CD4-positive, alpha-beta T cell treated with Interleukin-6 for 4 hours (primary cell): ENCODE measurements at regions not wholly inside any gene's neighbourhood (a gene's known extent, or its start where the extent isn't known, plus 50 kb on each side); places are given as distances from the start of the nearest gene placed in this dataset.
A peak's percentile ranks its signal among the peaks of the same experiment; 100 is the strongest.
"Not testable (repeated sequence)": the region's sequence is repeated elsewhere in the genome, so short reads cannot be mapped to it uniquely, and the experiment has no call there.

Experiments
- DNase-seq: peaks from one replicate; pipeline ENCODE4 v3.0.0-alpha.2; 2020; ENCODE audit warnings: mixed read lengths

DNA sequence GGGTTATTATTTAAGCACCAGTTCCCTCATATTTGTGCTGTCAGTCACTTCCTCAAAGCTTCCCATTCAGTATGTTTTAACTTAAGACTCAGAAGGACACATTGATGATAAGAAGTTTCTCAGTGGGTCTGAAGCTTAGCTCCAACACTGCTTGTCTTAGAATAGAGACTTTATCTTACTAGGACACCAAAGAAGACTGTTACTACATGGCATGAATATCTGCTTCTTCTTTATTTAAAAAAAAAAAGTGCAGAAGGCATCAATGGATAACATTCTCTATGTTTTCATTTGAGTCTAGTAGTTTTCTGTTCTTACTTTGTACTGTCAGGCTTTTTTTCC, 404.2 kb downstream of the DAD1 start:
- DNase-seq, result no peak

DNA sequence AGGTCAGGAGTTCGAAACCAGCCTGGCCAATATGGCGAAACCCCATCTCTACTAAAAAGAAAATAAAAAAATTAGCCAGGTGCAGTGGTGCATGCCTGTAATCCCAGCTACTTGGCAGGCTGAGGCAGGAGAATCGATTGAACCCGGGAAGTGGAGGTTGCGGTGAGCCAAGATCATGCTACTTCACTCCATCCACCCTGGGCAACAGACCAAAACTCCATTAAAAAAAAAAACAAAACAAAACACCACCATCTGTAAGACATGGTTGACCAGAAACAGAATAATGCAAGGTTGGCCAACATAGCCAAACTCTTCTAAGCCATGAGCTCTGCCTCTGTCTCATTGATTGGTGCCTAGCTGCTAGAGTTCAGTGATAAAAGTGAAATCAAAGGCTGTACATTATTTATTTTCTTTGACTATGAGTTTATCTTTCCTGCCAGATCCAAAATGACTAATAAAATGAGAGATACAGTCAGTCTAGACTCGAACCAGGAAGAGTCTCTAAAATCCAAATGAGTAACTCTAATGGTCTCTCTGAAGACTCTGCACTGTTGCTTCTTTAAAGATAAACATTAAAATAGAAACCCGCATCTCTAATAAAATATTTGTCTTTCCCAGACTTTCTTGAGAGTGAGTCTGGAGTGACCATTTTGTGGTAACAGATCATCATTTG, 404.7 kb downstream of the DAD1 start:
- DNase-seq, result no peak

DNA sequence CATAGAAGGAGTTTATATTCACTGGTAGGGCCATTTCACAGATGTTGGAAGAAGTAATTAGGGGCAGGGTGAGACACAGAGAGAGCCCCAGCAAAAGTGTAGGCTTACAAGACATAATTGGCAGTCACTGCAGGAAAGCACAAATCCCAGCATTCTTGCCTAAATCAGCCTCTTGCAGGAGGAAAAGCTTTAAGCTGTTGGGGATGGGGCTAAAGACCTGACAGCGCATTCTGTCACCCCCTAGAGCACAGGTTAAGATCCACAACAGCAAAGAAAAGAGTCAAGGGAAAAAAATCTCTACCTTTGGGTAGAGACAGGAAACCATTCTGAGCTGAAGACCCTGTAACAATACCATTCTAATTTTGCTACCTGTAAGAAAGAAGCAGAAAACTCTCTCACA, 409.0 kb downstream of the DAD1 start:
- no peak for DNase-seq

DNA sequence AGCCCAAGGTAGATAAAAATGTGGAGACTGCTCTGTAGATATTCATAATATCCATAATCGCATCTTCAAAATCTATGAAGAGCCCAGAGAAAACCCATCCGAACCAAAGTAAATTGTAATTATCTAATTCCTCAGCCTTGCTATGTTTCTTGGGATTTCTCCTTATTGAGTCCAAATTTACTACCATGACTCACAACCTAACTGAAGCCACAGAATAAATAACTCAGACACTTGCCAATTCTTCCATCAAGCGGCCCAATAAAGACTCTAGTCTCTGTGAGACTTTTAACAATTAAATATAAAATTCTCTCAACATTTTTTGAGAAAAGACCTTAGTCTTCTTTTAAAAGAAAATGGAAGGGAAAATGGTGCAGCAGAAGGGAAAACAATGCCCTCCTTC, 409.8 kb downstream of the DAD1 start:
- DNase-seq, result no peak

- DNase-seq, result no peak
These were observed 410.6 kb downstream of the DAD1 start for GRCh38 chr14:22178333-22178839.

GRCh38 chr14:22177870-22178269, 411.2 kb downstream of the DAD1 start:
- DNase-seq, result peak; percentile 4

- DNase-seq, result peak; percentile 3
These were observed 412.1 kb downstream of the DAD1 start for GRCh38 chr14:22176957-22177356.

- DNase-seq, result not testable (repeated sequence)
These were observed 413.8 kb downstream of the DAD1 start for GRCh38 chr14:22175278-22175558.

- no peak for DNase-seq
These were observed 414.4 kb downstream of the DAD1 start for GRCh38 chr14:22174412-22175277.

DNA sequence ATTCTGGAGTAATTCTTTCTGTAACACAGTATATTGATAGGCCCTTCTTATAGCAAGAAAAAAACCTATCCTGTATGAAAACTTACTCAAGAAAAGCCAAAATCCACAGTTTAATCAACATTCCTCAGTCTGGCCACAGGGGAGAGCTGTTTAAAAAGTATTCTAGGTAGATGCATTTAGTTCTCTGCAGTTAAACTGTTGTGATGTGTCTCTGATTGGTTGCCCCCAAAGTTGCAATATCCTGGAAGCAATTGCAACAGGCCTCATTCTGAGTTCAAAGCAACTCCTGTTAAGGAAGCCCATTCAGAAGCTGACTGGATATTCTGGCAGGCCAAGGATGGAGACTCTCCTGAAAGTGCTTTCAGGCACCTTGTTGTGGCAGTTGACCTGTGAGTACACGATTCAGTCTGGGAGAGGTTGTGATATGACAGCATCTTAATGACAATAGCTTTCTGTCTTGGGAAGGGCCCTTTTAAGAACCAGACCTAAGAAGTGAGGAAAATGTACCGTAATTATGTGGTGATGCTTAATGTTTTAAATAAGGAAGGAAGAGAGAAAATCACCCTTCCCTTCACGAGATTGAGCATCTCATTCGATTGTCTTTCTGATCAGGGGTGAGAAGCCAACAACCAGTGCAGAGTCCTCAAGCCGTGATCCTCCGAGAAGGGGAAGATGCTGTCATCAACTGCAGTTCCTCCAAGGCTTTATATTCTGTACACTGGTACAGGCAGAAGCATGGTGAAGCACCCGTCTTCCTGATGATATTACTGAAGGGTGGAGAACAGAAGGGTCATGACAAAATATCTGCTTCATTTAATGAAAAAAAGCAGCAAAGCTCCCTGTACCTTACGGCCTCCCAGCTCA, 420.7 kb downstream of the DAD1 start:
- DNase-seq, result no peak

GRCh38 chr14:22164616-22165015, 424.4 kb downstream of the DAD1 start:
- no peak for DNase-seq

- peak; percentile 5 for DNase-seq
These were observed 426.0 kb downstream of the DAD1 start for GRCh38 chr14:22163051-22163450.

- peak; percentile 34 for DNase-seq
These were observed 429.1 kb downstream of the DAD1 start for GRCh38 chr14:22159957-22160356.

- no peak for DNase-seq
These were observed 429.9 kb downstream of the DAD1 start for GRCh38 chr14:22159099-22159498.

- no peak for DNase-seq
These were observed 430.5 kb downstream of the DAD1 start for GRCh38 chr14:22158560-22158959.

DNA sequence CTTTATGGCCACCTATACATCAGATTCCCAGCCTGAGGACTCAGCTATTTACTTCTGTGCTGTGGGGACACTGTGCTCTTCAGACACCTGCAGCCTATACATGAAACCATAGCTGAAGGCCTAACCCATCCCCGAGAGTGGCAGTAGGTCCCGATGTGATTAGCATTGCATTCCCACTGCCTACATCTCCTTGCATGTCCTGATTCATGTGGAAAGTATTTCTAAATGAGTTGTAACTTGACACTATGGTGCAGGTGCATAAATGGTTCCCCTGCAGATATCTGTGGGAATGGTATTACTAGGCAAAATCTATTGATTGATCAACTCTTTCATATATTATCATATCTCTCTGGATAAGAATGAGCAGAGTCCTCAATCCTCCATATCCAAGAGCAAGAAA, 433.5 kb downstream of the DAD1 start:
- DNase-seq, result no peak

DNA sequence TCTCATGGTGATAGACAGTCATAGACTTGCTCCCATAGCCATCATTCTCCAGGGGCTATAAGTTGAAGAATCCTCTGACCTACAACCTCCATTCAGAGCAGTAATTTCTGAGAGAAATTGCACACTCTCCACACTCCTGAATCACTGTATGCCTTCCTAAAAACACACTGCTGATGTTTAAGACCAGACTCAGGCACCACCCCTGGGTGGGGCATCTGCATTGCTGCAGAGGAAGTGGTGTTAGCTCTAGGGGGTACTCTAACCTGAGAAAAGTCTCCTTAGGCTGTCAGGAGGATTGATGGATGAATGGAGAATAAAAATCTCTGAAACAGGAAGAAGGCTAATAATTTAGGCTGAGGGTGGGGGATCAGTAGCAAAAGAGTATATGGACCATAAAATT, 436.1 kb downstream of the DAD1 start:
- DNase-seq, result peak; percentile 27

- no peak for DNase-seq
These were observed 436.7 kb downstream of the DAD1 start for GRCh38 chr14:22152161-22152870.

DNA sequence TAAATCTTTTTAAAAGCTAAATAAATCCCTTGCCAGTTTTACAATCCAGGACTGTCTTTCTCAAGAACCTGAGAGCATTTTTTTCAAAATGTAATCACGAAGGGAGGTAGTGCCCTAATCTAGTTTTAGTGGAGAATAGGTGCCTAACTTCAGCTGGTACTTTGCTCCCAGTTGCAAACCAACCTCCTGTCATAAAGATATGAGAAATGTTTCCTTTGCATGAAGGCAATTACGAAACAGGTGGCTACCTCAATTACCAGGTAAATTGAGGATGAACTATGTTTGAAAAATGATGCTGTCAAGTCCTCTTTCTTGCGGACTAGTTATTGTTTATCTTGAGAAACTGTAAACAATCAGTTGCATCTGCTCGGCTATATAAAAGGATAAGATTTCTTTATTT, 437.9 kb downstream of the DAD1 start:
- DNase-seq, result no peak

DNA sequence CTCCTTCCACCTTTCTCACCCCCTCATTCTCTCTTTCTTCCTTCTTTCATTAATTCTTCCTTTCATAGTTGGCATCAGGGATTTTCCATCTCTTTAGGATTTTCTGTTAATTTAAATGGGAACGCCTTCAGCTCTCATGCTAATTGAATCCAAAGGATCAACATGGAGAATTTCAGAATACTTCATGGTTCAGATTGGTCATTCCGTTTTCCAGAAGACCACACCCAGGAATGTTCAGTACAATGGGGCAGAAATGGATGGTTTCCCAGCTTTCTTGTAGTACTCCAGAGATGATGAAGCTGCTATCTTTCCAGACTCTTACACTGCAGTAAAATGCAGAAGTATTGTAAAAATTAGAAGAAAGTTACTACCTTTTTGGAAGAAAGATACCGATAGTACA, 440.0 kb downstream of the DAD1 start:
- no peak for DNase-seq

- peak; percentile 14 for DNase-seq
These were observed 441.3 kb downstream of the DAD1 start for GRCh38 chr14:22147716-22148115.

DNA sequence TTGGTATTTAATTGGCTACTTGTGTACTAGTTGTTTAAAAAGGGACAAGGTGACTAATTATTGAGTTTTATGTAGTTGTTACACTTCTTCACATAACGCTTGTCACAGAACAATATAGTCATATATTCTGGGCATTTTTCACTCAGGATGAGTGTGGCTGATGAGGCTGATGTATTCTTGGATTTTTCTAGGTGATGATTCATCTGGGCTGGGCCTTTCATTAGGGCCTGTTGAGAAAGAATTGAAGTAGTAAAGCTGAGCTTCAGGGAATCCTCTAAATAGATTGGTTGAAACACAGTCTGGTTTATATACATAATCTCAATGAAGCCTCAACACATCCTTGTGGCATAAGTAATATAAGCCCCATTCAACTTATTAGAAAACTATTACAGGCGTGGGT, 445.7 kb downstream of the DAD1 start:
- DNase-seq, result no peak

GRCh38 chr14:22140633-22141032, 448.4 kb downstream of the DAD1 start:
- DNase-seq, result no peak
